GM18861 (cell line): ENCODE measurements at regions not wholly inside any gene's neighbourhood (a gene's known extent, or its start where the extent isn't known, plus 50 kb on each side); places are given as distances from the start of the nearest gene placed in this dataset.

Experiments used
- ATAC-seq: cut with Tn5 transposase; IDR thresholded peaks from one replicate; pipeline ENCODE4 v1.9.1; 2021; ENCODE audit not compliant: unreplicated experiment

DNA sequence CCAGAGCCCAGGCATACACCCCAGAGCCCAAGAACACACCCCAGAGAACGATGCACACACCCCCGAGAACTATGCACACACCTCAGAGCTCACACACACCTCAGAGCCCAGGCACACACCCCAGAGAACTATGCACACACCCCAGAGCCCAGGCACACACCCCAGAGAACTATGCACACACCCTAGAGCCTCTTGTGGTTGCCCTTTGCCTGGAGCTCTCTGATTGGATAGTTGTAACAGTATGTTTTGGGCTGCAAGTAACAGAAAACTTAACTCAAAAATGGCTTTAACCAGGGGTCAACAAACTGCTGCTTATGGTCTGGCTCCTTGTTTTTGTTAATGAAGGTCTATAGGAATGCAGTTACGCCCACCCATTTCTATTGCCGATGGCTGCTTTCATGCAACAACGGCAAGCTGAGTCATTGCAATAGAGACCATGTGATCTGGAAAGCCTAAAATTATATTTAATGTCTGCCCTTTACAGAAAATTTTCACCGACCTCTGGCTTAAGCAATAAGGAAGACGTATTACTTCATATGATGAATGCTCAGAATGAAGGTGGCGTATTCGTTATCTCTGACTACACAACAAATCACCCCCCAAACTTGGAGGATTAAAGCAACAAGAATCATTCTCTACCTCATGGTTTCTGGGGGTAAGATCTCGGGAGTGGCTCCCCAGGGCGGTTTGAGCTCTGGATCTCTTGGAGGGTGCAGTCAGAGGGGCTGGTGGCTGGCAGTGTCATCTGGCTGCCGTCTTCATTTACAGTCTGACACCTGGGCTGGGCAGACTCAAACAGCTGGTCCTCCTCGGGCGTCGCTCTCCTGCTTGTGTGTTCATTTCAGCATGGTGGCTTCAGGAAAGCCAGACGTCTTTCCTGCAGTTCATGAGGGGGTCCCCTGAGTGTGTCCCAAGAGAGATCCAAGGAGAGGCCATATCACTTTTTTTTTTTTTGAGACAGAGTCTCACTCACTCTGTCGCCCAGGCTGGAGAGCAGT, 66.3 kb upstream of the NCOR2 start:
- ATAC-seq: no peak

DNA sequence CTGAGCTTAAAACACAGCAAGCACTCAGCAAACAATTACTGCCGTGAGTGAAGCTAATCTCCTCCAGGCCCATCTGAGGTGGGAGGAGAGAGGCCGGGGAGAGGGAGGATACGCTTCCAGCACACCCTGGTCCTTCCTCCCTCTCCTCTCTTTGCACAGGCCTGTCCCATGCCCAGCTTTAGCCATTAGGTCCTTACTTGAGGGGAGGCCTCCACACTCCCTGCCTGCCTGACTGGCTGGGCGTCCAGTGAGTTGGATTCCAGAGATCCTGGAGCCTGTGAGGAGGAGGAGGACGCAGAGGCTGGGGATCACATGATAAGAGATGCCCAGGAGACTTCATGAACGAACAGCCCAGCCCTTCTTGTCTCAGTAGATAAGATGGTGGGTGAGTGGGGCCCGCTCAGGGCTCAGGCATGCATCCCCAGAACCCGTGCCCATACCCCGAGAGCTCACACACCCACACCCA, 65.1 kb upstream of the NCOR2 start:
- no peak for ATAC-seq

DNA sequence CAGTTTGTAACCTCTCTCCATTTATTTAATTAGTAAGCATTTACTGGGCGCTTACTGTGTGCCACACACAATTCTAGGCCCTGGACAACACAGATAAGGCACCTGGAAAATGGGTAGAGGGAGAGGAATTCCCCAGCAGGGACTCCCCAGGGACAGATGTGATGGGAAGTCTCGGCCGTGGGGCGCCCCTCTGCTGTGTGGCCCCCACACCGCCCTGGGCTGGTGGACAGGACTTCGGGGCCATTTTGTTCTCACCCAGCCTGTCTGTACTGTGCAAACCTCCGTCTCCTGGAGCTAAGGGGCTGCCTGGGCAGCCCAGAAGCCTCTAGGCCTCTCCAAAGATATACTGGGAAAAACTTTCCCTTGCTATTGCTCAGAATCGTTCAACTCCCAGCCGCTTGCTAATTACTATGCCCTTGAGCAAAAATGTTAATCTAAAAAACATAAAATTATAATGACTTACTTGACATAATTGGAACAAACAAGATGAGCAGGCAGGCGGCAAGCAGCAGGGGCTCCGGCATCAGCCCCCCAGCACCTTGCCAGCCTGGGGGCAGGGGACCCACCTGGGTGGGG, 64.4 kb upstream of the NCOR2 start:
- ATAC-seq: no peak

DNA sequence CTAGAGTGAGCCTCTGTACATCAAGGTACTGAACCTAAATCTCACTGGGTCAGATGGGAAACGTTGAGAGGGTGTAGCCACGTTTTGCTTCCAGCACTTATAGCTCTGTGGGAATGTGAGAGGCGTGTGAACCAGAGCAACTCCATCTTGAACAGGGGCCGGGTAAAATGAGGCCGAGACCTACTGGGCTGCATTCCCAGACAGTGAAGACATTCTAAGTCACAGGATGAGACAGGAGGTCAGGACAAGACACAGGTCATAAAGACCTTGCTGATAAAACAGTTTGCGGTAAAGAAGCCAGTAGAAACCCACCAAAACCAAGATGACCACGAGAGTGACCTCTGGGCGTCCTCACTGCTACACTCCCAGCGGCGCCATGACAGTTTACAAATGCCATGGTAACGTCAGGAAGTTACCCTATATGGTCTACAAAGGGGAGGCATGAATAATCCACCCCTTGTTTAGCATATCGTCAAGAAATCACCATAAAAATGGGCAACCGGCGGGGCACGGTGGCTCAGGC, 63.4 kb upstream of the NCOR2 start:
- no peak for ATAC-seq

DNA sequence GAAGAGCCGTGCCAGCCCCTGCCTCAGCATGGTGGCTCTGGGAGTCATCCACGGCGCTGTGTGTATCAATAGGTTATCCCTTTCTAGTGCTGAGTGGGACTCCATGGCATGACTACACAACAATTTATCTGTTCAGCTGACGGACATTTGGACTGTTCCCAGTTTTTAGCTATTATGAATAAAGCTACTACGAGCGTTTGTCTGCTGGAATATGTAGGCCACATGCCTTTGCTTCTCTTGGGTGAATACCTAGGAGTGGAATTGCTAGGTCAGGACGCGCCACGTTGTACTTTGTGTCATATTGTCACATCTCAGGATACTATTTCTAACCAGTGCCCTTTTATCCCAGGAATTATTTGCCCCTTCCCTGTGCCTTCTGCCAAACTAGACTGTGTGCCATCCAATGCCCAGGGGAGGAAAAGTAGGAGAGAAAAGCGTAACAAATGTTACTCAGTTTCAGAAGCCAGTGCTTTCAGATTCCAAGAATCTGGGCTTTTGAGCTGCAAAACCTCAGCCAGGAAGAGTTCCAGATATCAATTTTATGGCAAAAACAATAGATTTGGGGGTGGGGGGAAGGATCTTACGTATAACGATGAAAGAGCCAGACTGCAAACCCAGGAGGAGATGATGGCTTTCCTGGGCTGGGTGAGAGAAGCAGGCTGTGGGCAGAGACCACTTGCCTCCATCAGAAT, 62.5 kb upstream of the NCOR2 start:
- no peak for ATAC-seq

DNA sequence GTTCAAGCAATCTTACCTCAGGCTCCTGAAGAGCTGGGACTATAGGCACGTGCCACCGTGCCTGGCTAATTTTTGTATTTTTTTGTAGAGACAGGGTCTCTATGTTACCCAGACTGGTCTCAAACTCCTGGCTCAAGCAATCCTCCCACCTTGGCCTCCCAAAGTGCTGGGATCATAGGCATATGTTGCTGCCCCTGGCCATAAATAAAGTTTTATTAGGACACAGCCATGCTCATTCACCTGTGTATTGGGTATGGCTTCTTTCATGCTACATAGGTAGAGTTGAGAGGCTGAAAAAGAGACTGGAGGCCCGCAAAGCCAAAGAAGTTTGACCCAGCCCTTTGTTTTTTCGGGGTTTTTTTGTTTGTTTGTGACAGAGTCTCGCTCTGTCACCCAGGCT, 61.7 kb upstream of the NCOR2 start:
- no peak for ATAC-seq

DNA sequence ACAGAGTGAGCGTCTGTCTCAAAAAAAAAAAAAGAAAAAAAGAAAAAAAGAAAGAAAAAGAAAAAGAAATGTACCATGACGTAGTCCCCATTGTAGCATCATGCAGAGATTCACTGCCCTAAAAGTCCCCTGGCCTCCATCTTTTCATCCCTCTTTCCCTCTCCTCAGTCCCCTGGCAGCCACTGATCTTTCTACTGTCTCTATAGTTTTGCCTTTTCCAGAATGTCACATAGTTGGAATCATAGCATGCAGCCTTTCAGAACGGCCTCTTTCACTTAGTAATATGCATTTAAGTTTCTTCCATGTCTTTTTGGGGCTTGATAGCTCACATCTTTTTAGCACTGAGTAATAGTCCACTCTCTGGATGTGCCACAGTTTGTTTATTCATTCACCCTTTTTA, 60.5 kb upstream of the NCOR2 start:
- ATAC-seq: no peak

DNA sequence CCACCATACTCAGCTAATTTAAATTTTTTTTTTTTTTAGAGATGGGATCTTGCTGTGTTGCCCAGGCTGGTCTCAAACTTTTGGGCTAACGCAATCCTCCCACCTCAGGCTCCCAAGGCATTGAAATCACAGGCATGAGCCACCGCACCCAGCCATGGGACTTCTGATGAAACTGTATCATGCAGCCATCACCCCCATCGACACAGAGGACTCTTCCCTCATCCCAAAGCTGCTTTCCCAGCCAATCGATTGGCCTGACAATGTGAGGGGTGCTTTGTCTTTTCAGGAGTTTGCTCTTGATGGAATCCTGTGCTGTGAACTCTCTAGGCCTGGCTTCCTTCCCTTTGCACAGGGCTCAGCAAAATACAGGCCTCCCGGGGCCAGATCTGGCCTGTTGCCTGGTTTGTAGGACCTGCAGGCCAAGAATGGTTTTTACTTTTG, 59.6 kb upstream of the NCOR2 start:
- no peak for ATAC-seq

DNA sequence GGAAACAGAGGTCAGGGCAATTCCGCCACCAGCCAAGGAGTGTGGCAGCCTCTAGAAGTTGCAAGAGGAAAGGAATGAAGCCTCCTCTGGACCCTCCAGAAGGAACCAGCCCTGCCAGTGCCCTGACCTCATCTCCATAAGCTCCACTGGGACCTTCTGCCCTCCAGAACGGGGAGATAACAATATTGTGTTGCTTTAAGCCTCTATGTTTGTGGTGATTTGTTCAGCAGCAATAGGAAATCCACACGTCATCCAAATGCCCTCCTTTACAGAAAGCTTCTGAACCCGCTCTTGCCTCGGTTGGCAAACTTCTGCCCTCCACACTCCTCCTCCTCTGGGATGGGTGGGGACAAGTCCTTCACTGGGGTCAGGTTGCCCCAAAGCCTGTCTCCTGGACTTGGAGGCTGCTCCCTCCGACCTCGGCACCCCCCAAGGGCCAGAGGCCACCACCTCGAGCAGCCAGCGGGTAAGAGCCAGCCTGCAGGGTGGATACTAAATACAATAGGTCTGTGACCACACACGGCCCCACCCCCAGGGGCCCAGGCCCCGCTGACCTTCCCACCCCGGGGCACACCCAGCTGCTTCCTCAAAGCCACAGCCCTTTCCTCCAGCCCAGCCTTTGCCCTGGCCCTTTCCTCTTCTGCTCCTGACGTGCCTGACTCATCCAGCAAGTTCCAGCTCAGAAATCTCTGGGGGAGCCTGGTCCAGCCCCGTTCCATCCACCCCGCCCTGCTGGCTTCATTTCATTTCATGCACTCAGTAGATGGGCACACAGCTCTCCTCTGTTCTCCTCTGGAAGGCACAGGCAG, 58.7 kb upstream of the NCOR2 start:
- no peak for ATAC-seq

DNA sequence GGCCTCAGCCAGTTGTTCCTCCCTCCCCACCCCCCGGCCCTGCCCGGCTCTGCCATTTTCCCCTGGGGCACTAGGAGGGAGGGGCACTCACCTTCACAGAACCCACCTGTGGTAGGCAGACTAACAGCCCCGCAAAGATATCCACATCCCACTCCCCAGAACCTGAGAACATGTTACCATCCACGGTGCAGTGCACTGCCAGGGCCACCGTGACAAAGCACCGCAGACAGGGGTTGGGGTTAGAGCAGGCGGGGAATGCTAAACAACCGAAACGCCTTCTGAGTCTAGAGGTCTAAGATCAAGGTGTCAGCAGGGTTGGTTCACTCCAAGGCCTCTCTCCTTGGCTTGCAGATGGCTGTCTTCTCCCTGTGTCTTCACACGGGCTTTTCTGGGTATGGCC, 57.4 kb upstream of the NCOR2 start:
- ATAC-seq: no peak

DNA sequence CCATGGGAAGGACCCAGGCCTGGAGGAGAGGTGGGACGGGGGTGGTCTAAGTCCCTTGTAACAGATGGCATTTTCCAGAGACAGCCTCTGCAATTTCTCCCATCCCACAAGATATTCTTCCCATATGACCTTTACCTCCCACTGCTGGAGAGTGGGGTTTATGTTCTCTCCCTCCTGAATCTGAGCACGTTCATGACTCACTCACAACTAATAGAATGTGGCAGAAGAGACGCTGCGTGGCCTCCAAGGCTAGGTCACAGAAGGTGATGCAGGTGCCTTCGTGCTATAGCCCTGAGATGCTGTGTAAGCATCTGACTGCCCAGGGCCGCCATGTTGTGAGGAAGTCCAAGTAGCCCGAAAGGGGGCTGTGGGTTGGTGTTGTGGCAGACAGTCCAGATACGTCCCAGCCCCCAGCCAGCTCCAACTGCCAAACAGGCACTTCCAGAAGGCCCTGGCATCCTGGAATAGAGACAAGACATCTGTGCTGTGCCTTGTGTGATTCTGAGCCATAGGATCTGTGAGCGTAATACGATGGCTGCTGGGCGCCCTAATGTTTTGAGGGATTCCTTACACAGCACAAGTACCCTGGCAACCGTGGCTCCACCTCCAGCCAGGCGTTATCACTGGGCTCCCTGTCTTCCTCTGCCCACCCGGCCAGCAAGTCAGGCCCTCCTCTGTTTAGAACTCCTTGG, 56.1 kb upstream of the NCOR2 start:
- ATAC-seq: no peak

DNA sequence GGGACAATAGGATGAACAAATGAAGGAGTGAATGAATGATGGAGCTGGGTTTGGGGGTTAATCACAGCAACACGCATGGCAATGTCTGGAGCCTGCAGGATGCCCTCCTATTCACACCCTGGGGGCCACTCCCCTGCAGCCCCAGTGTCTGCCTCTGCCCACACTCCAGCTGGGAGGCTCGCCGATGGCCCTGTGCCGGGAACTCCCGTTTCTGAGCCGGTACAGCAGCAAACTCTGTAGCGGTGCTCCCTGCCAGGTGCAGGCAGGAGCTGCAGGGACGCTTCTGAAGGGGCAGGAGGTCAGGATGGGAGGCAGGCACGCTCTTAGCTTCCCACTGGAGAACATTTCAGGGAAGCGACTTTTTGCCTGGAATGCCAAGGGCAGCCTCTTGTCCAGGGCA, 55.4 kb upstream of the NCOR2 start:
- no peak for ATAC-seq

DNA sequence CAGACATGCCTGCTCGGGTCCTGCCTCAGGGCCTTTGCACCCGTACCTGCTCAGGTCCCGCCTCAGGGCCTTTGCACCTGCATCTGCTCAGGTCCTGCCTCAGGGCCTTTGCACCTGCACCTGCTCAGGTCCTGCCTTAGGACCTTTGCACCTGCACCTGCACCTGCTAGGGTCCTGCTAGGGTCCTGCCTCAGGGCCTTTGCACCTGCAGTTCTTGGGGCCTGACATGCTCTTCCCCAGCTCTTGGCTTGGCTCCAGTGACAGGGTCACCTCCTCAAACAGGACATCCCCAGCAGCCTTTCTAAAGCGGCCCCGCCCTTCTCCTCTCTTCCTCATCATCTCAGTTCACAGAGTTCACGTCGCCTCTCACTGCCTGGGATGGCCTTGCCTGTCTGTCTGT, 54.9 kb upstream of the NCOR2 start:
- ATAC-seq: no peak

DNA sequence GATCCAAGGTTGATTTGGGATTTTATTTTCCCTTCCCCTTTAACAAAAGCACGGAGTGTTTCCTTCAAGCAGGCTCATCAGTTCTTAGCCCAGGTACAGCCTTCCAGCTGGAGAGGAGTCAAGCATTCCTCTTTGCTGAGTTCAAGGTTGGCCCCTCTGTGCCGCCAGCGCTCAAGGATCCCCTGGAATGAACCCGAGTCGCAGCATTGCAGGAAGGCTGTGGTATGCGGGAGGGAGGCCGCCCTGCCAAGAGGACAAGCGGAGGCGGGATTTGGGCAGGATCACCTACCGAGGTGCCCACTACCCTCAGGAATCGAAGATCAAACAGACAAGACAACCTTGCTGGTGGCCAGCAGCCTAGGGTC, 53.9 kb upstream of the NCOR2 start:
- ATAC-seq: no peak

DNA sequence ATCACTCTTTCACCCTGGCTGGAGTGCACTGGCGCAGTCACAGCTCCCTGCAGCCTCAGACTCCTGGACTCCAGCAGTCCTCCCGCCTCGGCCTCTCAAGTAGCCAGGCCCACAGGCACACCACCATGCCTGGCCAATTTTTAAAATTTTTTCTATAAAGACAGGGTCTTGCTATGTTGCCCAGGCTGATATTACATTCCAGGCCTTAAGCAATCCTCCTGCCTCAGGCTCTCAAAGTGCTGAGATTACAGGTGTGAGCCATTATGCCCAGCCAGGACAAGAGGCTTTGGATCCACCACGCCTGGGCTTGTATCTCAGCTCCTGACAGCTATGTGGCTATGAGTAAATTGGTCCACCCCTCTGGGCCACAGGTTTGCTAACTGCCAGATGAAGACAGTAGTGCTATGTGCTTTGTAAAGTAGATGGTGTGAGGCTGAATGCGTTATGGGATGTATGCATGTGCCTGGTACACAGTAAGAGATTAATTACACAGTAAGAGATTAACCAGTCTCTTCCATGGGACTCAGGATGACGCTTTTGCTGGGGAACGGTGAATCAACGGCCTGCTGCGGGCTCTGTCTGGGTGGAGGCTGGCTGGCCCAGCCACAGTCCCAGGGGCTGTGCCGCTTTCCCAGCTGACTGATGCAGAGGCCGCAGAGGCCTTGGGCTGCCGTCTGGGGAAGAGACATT, 53.3 kb upstream of the NCOR2 start:
- ATAC-seq: no peak

DNA sequence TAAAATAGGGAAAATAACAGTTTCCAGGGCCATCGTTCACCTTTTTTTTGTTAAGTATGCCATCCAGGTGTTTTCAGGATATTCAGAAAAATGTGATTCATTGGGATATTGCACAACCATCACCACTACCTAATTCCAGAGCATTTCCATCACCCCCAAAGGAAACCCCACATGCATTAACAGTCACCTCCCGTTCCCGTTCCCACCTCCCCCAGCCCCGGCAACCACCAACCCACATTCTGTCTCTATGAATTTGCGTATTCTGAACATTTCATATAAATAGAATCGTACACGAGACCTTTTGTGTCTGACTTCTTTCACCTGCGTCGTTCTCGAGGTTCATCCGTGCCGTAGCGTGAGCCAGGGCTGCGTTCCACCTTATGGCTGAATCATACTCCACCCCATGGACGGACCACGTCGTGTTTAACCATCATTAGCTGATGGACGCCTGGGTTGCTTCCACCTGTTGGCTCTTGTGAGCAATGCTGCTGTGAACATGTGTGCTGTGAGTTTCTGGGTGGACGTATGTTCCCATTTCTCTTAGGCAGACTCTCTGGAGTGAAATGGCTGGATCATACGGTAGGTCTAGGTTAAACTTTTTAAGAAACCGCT, 51.0 kb upstream of the NCOR2 start:
- no peak for ATAC-seq

DNA sequence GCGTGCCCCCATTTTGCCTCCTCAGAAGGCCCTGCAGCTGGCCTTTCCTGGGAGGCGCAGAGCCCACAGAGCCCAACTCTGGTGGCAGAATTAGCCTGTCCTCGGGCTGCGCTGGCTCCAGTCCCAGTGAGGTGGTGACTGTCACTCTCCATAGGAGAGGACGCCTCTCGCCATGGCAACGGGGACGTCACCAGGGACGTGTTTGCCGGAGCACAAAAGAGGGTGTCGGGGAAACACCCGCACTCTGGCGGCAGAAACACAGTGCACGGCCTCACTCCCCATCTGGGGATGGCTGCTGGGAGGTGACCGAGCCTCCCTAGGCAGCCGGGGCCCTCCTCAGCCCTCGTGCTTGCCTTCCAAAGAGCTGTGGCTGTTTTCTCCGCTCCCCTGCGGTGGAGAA, 50.2 kb upstream of the NCOR2 start:
- ATAC-seq: no peak
